NCI-H1436 (cell line): ENCODE measurements at regions not wholly inside any gene's neighbourhood (a gene's known extent, or its start where the extent isn't known, plus 50 kb on each side); places are given as distances from the start of the nearest gene placed in this dataset.
"Not testable (repeated sequence)": the region's sequence is repeated elsewhere in the genome, so short reads cannot be mapped to it uniquely, and the experiment has no call there.

Experiments used
- DNase-seq: peaks from one replicate; lab custom pipeline; 2025; lab: John Stamatoyannopoulos, UW

GRCh38 chr10:36051500-36051991 is 409.4 kb upstream of the FZD8 start:
- DNase-seq = no peak

DNA sequence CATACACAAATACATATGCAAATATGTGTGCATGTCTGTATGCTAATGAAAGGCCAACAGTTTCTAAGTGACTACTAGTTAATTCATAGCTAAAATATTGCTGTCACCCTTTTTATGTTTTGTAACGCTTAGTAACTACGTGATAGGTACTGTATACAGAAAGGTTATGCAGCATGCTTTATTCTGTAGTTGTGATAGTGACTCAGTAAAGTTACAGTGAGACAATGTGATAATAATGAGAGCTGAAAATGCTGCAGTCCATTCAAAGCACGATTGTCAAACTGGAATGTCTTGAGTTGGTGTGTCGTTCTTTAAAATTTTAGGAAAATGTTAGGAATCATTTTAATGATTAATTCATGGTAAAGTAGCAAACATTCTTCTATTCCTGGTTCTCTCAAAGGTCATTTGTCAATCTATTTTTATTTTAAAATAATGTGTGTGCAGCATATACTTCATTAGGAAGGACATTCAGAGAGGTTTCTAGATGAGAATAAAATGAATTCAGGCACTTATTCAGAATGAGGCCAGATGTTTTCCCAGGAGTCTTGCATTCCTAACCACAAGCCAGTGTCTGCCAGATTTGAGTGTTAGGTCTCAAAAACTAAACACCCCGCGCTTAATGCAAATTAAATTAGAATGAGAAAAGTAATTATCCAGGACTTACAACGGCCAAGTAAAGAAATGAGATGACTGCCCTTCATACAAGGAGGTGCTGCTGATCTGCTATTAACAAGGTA is 408.8 kb upstream of the FZD8 start:
- no peak for DNase-seq

DNA sequence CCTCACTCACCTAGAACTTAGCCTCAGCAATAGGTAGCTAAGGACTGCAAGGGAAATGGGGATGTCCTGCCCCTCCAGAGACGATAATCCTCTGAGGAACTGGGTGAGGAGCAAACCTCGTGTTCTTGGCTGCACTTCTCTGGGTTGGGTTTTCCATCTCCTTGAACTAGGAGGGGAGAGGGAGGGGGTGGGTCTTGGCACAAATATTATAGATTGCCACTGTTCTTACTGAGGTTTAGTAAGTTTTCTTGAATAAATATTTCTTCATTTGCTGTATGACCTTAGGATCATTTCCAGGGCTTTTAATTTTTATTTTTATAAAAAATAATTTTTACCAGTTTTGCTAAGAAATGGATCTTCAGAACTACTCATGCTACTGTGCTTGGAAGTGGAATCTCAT is 406.7 kb upstream of the FZD8 start:
- DNase-seq = no peak

- DNase-seq = no peak
Measured at GRCh38 chr10:36048236-36048635, 406.1 kb upstream of the FZD8 start.

GRCh38 chr10:36042135-36042534 is 400.0 kb upstream of the FZD8 start:
- DNase-seq = no peak

DNA sequence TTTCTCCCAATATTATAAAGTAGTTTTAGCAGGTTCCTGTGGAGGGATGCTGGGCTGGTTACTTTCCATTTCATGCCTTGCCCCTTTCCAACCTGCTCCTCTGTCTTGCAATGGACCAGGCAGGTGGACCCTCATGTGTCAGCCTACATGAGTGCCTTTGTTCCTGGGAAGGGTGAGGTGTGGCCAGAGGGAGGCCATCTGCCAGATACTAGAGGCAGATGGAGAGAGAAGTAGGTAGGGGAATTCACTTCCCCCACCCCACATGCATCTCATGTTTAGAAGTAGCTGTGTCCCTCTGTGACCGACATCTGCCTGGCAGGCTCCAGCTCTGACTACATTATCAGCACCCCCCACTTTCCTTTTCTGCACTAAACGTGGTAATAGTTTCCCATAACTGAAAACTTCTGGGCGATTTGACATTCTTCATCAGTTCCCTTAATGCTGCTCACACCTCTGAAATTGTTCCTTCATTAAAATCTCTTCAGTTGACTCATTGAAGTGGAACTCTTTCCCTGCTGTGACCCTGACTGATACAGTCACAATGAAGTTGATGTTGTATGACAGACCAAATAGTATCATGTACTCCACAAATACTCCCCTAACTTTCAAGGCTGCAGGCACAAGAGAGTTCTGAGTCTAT is 396.3 kb upstream of the FZD8 start:
- no peak for DNase-seq

GRCh38 chr10:36036137-36036536 is 394.0 kb upstream of the FZD8 start:
- no peak for DNase-seq

DNA sequence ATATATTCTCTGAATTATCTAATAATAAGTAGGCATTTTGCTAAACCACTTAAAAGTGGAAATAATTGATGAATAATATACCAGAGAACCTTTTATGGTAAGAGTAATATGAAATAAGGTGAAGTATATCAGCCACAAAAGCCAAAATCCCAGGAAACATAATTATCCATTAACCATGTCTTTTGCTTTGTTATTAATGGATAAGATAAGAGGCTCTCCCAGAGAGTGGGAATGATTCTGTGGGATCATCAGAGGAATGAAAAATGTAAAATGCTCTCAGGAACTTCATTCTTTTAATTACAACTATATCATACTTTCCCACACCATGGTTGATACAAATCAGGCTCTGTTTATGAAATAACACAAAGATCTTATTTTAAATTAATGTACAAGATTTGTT is 391.7 kb upstream of the FZD8 start:
- no peak for DNase-seq

DNA sequence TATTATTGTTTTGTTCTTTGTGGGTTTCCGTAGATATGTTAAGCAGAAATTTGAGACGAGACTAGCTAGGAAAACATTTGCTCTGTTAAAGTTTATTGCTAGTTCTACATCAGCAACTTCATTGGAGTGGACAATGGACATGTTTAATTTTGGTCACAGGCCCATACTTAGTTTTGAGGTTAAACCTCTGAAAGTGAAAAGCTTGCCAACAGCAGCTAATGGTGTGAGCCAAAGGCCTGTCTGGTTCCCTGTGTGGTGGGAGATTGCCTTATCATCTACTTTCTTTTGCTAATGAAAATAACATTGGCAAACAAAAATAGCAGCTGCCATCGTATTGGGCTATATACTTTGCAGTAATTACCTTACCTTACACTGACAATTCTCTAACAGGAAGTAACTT is 388.4 kb upstream of the FZD8 start:
- no peak for DNase-seq

DNA sequence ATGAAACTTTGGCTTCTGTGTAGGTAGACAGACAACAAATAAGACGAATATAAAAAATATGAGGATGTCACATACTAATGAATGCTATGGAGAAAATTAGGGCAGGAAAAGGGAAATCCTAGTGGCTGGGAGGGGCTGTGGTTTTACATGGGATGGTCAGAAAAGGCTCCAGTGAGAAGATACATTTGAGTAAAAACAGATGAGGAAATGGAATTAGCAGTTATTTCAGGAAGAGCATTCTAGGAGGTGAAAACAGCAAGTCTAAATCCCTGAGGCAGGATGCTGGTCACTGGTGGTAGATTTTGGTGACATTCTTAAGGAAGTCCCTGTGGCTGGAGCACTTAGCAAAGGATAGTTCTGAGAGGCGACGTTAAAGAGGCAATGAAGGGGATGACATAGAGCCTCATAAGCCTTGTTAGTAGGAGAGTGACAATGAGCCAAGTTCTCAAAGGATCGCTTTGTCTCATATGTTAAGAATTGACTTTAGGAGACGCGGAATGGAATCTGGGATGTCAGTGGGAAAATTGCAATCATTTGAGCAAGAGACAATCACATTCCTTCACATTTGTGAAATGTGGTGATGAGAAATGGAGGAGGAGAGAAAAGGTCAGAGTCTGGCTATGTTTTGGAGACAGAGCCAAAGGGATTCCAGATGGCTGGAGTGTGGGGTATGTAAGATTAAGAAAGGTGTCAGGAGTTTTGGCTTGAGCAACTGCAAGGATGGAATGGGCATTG is 384.7 kb upstream of the FZD8 start:
- DNase-seq = no peak

- no peak for DNase-seq
Measured at GRCh38 chr10:36026081-36026480, 384.0 kb upstream of the FZD8 start.

- DNase-seq = no peak
Measured at GRCh38 chr10:36023939-36024338, 381.8 kb upstream of the FZD8 start.

DNA sequence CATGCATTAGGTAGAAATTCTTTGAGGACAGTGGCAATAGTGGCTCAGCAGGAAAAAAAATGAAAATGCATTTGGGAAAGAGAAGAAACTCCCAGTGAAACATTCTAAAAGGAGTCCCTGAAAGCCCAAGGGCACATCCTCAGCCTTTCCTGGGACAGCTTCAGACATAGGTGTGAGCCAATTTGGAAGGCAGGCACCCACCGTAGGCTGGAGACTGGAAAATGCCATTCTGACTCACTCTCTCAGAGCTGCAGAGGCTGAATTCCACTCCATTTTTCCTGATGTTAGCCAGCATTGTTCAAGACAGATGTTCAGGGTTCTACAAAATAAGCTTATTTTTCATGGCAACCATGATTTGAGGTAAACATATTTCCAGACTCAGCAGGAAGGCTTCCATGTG is 379.0 kb upstream of the FZD8 start:
- no peak for DNase-seq

- no peak for DNase-seq
Measured at GRCh38 chr10:36019749-36020148, 377.7 kb upstream of the FZD8 start.

GRCh38 chr10:36018996-36019395 is 376.9 kb upstream of the FZD8 start:
- DNase-seq = no peak

DNA sequence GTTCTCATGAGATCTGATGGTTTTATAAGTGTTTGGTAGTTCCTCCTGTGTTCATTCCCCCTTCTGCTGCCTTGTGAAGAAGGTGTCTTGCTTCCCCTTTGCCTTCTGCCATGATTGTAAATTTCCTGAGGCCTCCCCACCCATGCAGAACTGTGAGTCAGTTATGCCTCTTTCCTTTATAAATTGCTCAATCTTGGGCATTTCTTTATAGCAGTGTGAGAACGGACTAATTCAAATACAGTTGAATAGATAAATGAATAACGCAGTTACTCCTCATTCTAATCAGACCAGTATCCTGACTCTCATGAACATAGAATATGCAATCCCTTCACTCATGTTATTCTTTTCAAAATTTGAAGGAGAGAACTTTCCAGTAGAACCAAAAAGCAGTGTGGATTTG is 375.0 kb upstream of the FZD8 start:
- no peak for DNase-seq

- DNase-seq = no peak
Measured at GRCh38 chr10:36007369-36007768, 365.3 kb upstream of the FZD8 start.

GRCh38 chr10:36003688-36004087 is 361.6 kb upstream of the FZD8 start:
- no peak for DNase-seq

- DNase-seq = no peak
Measured at GRCh38 chr10:36003031-36003600, 361.0 kb upstream of the FZD8 start.

DNA sequence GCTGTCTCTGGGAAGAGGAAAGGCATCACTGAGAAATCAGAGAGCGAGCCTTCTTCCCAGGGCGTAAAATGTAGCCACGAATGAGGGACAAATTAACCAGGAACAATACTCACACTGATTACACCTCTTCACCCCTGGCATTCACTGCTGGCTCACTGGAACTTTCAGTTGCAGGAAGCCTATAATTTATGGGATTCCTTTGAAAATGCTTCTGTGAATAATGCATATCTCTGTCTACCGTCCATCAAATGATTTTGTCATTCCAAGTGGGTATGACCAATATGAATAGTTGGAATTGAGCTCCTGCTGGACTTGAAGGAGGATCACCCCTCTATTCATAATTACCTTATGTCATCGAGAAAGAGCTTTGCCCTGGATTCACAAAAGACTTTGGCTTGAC is 360.3 kb upstream of the FZD8 start:
- no peak for DNase-seq

DNA sequence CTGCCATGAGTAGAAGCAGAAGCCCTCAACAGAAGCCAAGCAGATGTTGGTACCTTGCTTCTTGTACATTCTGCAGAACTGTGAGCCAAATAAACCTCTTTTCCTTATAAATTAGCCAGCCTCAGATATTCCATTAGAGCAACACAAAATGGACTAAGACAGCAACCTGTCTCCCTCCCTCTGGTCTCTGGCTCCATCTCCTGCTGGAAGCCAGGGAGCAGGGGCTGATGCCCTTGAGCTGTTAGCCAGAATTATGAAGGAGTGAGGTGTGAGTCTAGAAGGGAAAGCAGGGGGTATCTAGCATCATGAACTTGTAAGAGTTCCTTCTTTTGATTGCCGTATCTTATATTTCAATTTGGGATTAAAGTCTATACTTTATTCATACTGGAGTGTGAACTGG is 358.7 kb upstream of the FZD8 start:
- not testable (repeated sequence) for DNase-seq

GRCh38 chr10:35998026-35998425 is 355.9 kb upstream of the FZD8 start:
- DNase-seq = no peak

GRCh38 chr10:35995485-35995884 is 353.4 kb upstream of the FZD8 start:
- no peak for DNase-seq
